PC-9 (cell line): ENCODE measurements at regions not wholly inside any gene's neighbourhood (a gene's known extent, or its start where the extent isn't known, plus 50 kb on each side); places are given as distances from the start of the nearest gene placed in this dataset.
A peak's percentile ranks its signal among the peaks of the same experiment; 100 is the strongest.

Experiments
- BruUV-seq: library from RNA; stranded (reverse); fragments of 400-500 nt; replicated peaks from 2 replicates; lab custom pipeline; 2021; lab: Mats Ljungman, UMichigan
- CTCF ChIA-PET: fragments of 300-600 bp; sonication (Branson Sonifier 250); formaldehyde crosslinking; loops from one replicate; lab custom pipeline; 2022; ENCODE audit warnings: antibody characterized with exemption; lab: Charles Lee
- POLR2A ChIA-PET: fragments of 300-600 bp; sonication (Branson Sonifier 250); formaldehyde crosslinking; loops from one replicate; lab custom pipeline; 2022; ENCODE audit warnings: antibody characterized with exemption; ENCODE audit not compliant: unreplicated experiment; lab: Charles Lee
- DNase-seq, 2 experiments: peaks; one replicate each; pipeline versions ENCODE4 v3.0.0 to v3.0.0-alpha.2; 2015 to 2022; ENCODE audit warnings: mixed read lengths in 1 of 2
- H2AFZ ChIP-seq: fragments of 200-600 bp; sonication (generic); 2 replicates; pipeline ENCODE4 v1.8.1; 2017; ENCODE audit warnings: antibody characterized with exemption
- H3F3A ChIP-seq: fragments of 200-600 bp; sonication (generic); 2 replicates; pipeline ENCODE4 v1.8.1; 2017; ENCODE audit warnings: antibody characterized with exemption, mild to moderate bottlenecking, low read depth; ENCODE audit not compliant: insufficient read depth
- H3K27ac ChIP-seq: fragments of 200-600 bp; sonication (generic); 2 replicates; pipeline ENCODE4 v1.6.1; 2016; ENCODE audit warnings: mixed run types
- H3K27me3 ChIP-seq: fragments of 200-600 bp; sonication (generic); 2 replicates; pipeline ENCODE4 v1.6.1; 2016; ENCODE audit warnings: low read depth, mixed run types; ENCODE audit not compliant: insufficient read depth
- H3K36me3 ChIP-seq: fragments of 200-600 bp; sonication (generic); 2 replicates; pipeline ENCODE4 v1.6.1; 2016; ENCODE audit warnings: low read depth, mixed run types
- H3K4me1 ChIP-seq: fragments of 200-600 bp; sonication (generic); replicated peaks from 2 replicates; pipeline ENCODE4 v1.6.1; 2016; ENCODE audit warnings: mixed run types; ENCODE audit not compliant: insufficient read depth
- H3K4me2 ChIP-seq: fragments of 200-600 bp; sonication (generic); 2 replicates; pipeline ENCODE4 v1.6.1; 2017; ENCODE audit warnings: mixed run types
- H3K4me3 ChIP-seq: fragments of 200-600 bp; sonication (generic); 2 replicates; pipeline ENCODE4 v1.6.1; 2016; ENCODE audit warnings: mixed run types
- H3K79me2 ChIP-seq: fragments of 200-600 bp; sonication (generic); 2 replicates; pipeline ENCODE4 v1.6.1; 2017; ENCODE audit warnings: low read depth, mixed run types
- H3K9me2 ChIP-seq: fragments of 200-600 bp; sonication (generic); 2 replicates; pipeline ENCODE4 v1.8.1; 2017; ENCODE audit warnings: mild to moderate bottlenecking; ENCODE audit not compliant: insufficient read depth
- H3K9me3 ChIP-seq: fragments of 200-600 bp; sonication (generic); 2 replicates; pipeline ENCODE4 v1.8.1; 2016; ENCODE audit warnings: low read depth; ENCODE audit not compliant: insufficient read depth
- H4K20me1 ChIP-seq: fragments of 200-600 bp; sonication (generic); 2 replicates; pipeline ENCODE4 v1.8.1; 2017; ENCODE audit not compliant: insufficient read depth
- CTCF ChIP-seq: fragments of 200-600 bp; sonication (generic); conservative IDR thresholded peaks from 2 replicates; pipeline ENCODE4 v1.6.1; 2017; ENCODE audit warnings: mixed run types, antibody characterized with exemption, mild to moderate bottlenecking, moderate library complexity
- EZH2 ChIP-seq: fragments of 200-600 bp; sonication (generic); IDR thresholded peaks from 2 replicates; pipeline ENCODE4 v1.8.0; 2017; ENCODE audit warnings: antibody characterized with exemption, low read depth
- intact Hi-C: fragments of 100-400 bp; cut with micrococcal nuclease; formaldehyde crosslinking; loops from one replicate; pipeline ENCODE4 v1.10.0; 2022; ENCODE audit not compliant: unreplicated experiment

- Histone ChIP-seq H3K9me3 (peaks cover 31% of the 10 kb centered on the region), H3K4me2 (no peak overlapping the region), H3K79me2 (no peaks in the 10 kb centered on the region), H4K20me1 (no peaks in the 10 kb centered on the region), H3K4me3 (no peak overlapping the region), H2AFZ (peak overlapping the region; percentile 61; the same call in 1 of the 2 replicates), H3K4me1 (0 out of 2 replicates have a peak, but pooled peaks cover 4% of the 10 kb centered on the region), H3K27ac (no peak overlapping the region; the same call in 1 of the 2 replicates), H3K36me3 (0 out of 2 replicates have a peak, but pooled peaks cover 3% of the 10 kb centered on the region), H3F3A (0 out of 2 replicates have a peak, but pooled peaks cover 3% of the 10 kb centered on the region), H3K9me2 (no peaks in the 10 kb centered on the region), H3K27me3 (no peaks in the 10 kb centered on the region)
- intact Hi-C loops, result no loop called here
- ChIA-PET CTCF (no interaction called here), POLR2A (no interaction called here)
- DNase-seq, result peak; percentile 19 to 42
- TF ChIP-seq EZH2 (no peak), CTCF (no peak)
- no TSS peak for BruUV-seq
Measured at GRCh38 chr7:121504482-121504881, 108.4 kb upstream of the FAM3C start.

- CTCF ChIA-PET, result no interaction called here
- 0 out of 2 replicates have a peak, but pooled peaks cover 3% of the 10 kb centered on the region for H3F3A ChIP-seq
Measured at GRCh38 chr7:121503730-121504129, 107.6 kb upstream of the FAM3C start.

GRCh38 chr7:121503039-121503438 is 106.9 kb upstream of the FAM3C start:
- 0 out of 2 replicates have a peak, but pooled peaks cover 4% of the 10 kb centered on the region for H3K4me1 ChIP-seq
- H3K9me3 ChIP-seq, result peaks cover 26% of the 10 kb centered on the region
- no peak overlapping the region for H3K4me2 ChIP-seq
- no peak for TF ChIP-seq EZH2
- no peak for TF ChIP-seq CTCF
- H4K20me1 ChIP-seq, result no peaks in the 10 kb centered on the region
- H3K27ac ChIP-seq, result no peak overlapping the region
- H3K36me3 ChIP-seq, result 0 out of 2 replicates have a peak, but pooled peaks cover 3% of the 10 kb centered on the region
- CTCF ChIA-PET, result no interaction called here
- no peak for DNase-seq
- 0 out of 2 replicates have a peak, but pooled peaks cover 3% of the 10 kb centered on the region for H3F3A ChIP-seq
- H3K4me3 ChIP-seq, result no peak overlapping the region
- intact Hi-C loops, result no loop called here
- H3K27me3 ChIP-seq, result no peaks in the 10 kb centered on the region
- H3K79me2 ChIP-seq, result no peaks in the 10 kb centered on the region
- H2AFZ ChIP-seq, result no peak overlapping the region
- POLR2A ChIA-PET, result no interaction called here
- no peaks in the 10 kb centered on the region for H3K9me2 ChIP-seq
- no TSS peak for BruUV-seq

More at GRCh38 chr7:121503730-121504129, 107.6 kb upstream of the FAM3C start:
- DNase-seq, result no peak
- no peaks in the 10 kb centered on the region for H3K79me2 ChIP-seq
- no peak overlapping the region for H3K4me3 ChIP-seq
- H2AFZ ChIP-seq, result no peak overlapping the region
- H3K9me2 ChIP-seq, result no peaks in the 10 kb centered on the region
- BruUV-seq, result no TSS peak
- H3K4me1 ChIP-seq, result 0 out of 2 replicates have a peak, but pooled peaks cover 4% of the 10 kb centered on the region
- peaks cover 26% of the 10 kb centered on the region for H3K9me3 ChIP-seq
- intact Hi-C loops, result no loop called here
- POLR2A ChIA-PET, result no interaction called here
- no peaks in the 10 kb centered on the region for H3K27me3 ChIP-seq
- H3K27ac ChIP-seq, result no peak overlapping the region
- TF ChIP-seq CTCF, result no peak
- no peak for TF ChIP-seq EZH2
- H4K20me1 ChIP-seq, result no peaks in the 10 kb centered on the region
- 0 out of 2 replicates have a peak, but pooled peaks cover 3% of the 10 kb centered on the region for H3K36me3 ChIP-seq
- no peak overlapping the region for H3K4me2 ChIP-seq
